Upper lobe of left lung (tissue), 4 donors: ENCODE measurements at regions not wholly inside any gene's neighbourhood (a gene's known extent, or its start where the extent isn't known, plus 50 kb on each side); places are given as distances from the start of the nearest gene placed in this dataset.

Source experiments
- EP300 ChIP-seq, 4 donors: sonication (generic); formaldehyde crosslinking; IDR thresholded peaks; one replicate each; pipeline ENCODE4 v1.5.1; 2017; ENCODE audit warnings: antibody characterized with exemption in 4 of 4, control low read depth in 2 of 4
- POLR2A ChIP-seq, 4 donors: fragments of 450-650 bp; IDR thresholded peaks; one replicate each; pipeline ENCODE4 v1.5.1; 2016 to 2017; ENCODE audit warnings: antibody characterized with exemption in 4 of 4, mild to moderate bottlenecking in 2 of 4
- POLR2AphosphoS5 ChIP-seq, 2 donors: sonication (generic); formaldehyde crosslinking; IDR thresholded peaks; one replicate each; pipeline ENCODE4 v1.5.1; 2017; ENCODE audit warnings: antibody characterized with exemption in 2 of 2
- TF ChIP-seq, protein P1 (sequence below), 6 experiments: fragments of 450-650 bp in 4 of 6; fragments of 200-600 bp in 2 of 6; sonication (generic) in 2 of 6; IDR thresholded peaks; one replicate each; pipeline ENCODE4 v1.5.1; 2016 to 2019; ENCODE audit warnings: antibody characterized with exemption in 6 of 6

DNA sequence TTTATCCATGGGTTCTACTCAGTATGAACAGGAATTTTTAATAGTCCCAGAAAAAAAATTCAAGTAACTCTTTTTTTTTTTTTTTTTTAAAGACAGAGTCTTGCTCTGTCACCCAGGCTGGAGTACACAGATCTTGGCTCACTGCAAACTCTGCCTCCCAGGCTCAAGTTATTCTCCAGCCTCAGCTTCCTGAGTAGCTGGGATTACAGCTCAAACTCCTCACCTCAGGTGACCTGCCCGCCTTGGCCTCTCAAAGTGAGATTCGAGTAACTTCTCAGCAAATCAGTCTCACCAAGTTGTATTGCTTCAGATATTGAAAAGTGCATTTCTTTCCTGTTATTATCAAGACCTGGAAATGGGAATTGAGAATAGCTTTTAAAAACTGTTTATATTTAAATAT, 281.2 kb upstream of the MINDY3 start:
- TF ChIP-seq, protein P1, sequence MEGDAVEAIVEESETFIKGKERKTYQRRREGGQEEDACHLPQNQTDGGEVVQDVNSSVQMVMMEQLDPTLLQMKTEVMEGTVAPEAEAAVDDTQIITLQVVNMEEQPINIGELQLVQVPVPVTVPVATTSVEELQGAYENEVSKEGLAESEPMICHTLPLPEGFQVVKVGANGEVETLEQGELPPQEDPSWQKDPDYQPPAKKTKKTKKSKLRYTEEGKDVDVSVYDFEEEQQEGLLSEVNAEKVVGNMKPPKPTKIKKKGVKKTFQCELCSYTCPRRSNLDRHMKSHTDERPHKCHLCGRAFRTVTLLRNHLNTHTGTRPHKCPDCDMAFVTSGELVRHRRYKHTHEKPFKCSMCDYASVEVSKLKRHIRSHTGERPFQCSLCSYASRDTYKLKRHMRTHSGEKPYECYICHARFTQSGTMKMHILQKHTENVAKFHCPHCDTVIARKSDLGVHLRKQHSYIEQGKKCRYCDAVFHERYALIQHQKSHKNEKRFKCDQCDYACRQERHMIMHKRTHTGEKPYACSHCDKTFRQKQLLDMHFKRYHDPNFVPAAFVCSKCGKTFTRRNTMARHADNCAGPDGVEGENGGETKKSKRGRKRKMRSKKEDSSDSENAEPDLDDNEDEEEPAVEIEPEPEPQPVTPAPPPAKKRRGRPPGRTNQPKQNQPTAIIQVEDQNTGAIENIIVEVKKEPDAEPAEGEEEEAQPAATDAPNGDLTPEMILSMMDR (IDR thresholded peaks at IDR 0.05), result no peak
- TF ChIP-seq POLR2A (IDR thresholded peaks at IDR 0.05), result no peak
- TF ChIP-seq POLR2AphosphoS5 (IDR thresholded peaks at IDR 0.05), result no peak
- no peak for TF ChIP-seq EP300 (IDR thresholded peaks at IDR 0.05)
